Loucy (cell line): ENCODE measurements at regions not wholly inside any gene's neighbourhood (a gene's known extent, or its start where the extent isn't known, plus 50 kb on each side); places are given as distances from the start of the nearest gene placed in this dataset.

Experiments used
- H2AFZ ChIP-seq: fragments of 200-600 bp; sonication (generic); 2 replicates; pipeline ENCODE4 v1.6.0; 2016; ENCODE audit warnings: antibody characterized with exemption, mild to moderate bottlenecking, low read length, moderate library complexity
- H3F3A ChIP-seq: fragments of 200-600 bp; 2 replicates; pipeline ENCODE4 v1.6.0; 2016; ENCODE audit warnings: antibody characterized with exemption, low read depth, mild to moderate bottlenecking
- H3K27me3 ChIP-seq: fragments of 200-600 bp; sonication (generic); 2 replicates; pipeline ENCODE4 v1.6.1; 2014; ENCODE audit warnings: low read length, mild to moderate bottlenecking; ENCODE audit not compliant: insufficient read depth, poor library complexity, severe bottlenecking
- H3K36me3 ChIP-seq: fragments of 200-600 bp; sonication (generic); 2 replicates; pipeline ENCODE4 v1.6.1; 2016; ENCODE audit warnings: low read length; ENCODE audit not compliant: insufficient read depth
- H3K4me1 ChIP-seq: fragments of 200-600 bp; sonication (generic); 2 replicates; pipeline ENCODE4 v1.5.1; 2014; ENCODE audit warnings: low read length, mild to moderate bottlenecking; ENCODE audit not compliant: insufficient read depth, poor library complexity, severe bottlenecking
- H3K4me2 ChIP-seq: fragments of 200-600 bp; sonication (generic); 2 replicates; pipeline ENCODE4 v1.6.0; 2014; ENCODE audit warnings: antibody characterized with exemption, low read length, low read depth, mild to moderate bottlenecking; ENCODE audit not compliant: poor library complexity, severe bottlenecking
- H3K4me3 ChIP-seq: fragments of 200-600 bp; sonication (generic); 2 replicates; pipeline ENCODE4 v1.5.1; 2014; ENCODE audit warnings: low read length, mild to moderate bottlenecking, mixed read lengths; ENCODE audit not compliant: poor library complexity, severe bottlenecking
- H3K79me2 ChIP-seq: fragments of 200-600 bp; sonication (generic); 2 replicates; pipeline ENCODE4 v1.6.1; 2014; ENCODE audit warnings: low read length; ENCODE audit not compliant: insufficient read depth
- H3K9ac ChIP-seq: fragments of 200-600 bp; sonication (generic); 2 replicates; pipeline ENCODE4 v1.6.0; 2014; ENCODE audit warnings: mild to moderate bottlenecking, low read depth, low read length, moderate library complexity; ENCODE audit not compliant: poor library complexity, severe bottlenecking
- H3K9me2 ChIP-seq: fragments of 200-600 bp; sonication (generic); replicated peaks from 2 replicates; pipeline ENCODE4 v1.6.1; 2016; ENCODE audit warnings: low read depth, low read length, mixed read lengths
- H3K9me3 ChIP-seq: fragments of 200-600 bp; sonication (generic); 2 replicates; pipeline ENCODE4 v1.6.1; 2014; ENCODE audit warnings: mild to moderate bottlenecking, antibody characterized with exemption, low read length, low read depth; ENCODE audit not compliant: insufficient read depth
- H4K20me1 ChIP-seq: fragments of 200-600 bp; sonication (generic); 2 replicates; pipeline ENCODE4 v1.6.0; 2014; ENCODE audit warnings: antibody characterized with exemption, low read length, mild to moderate bottlenecking; ENCODE audit not compliant: insufficient read depth, poor library complexity, severe bottlenecking
- CTCF ChIP-seq: fragments of 200-600 bp; sonication (generic); conservative IDR thresholded peaks from 2 replicates; pipeline ENCODE4 v1.5.1; 2014; ENCODE audit warnings: mild to moderate bottlenecking, antibody characterized with exemption, low read length
- EZH2phosphoT487 ChIP-seq: fragments of 200-600 bp; IDR thresholded peaks from 2 replicates; pipeline ENCODE4 v1.6.1; 2018; ENCODE audit warnings: antibody characterized with exemption, mild to moderate bottlenecking, moderate library complexity, borderline replicate concordance

DNA sequence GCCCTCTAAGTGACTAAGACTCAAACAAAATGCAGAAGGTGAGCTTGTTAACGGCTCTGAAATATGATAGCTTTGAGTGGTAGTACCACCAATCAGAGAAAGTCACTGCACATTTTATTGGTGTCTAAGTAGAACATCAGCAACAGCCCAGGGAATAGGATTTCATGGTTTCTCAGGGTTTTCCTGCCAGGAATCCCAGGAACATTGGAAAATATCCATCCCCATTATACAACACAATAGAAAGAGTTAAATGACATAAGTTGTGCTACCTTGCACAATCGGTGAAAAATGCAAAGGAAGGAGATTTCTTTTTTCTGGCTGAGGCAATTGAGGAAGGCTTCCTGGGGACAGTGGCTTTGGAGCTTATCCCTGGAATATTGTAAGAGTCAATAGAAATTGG, 283.1 kb downstream of the HLX start:
- H3F3A ChIP-seq = no peaks in the 10 kb centered on the region
- H3K9me2 ChIP-seq = no peaks in the 10 kb centered on the region
- no peaks in the 10 kb centered on the region for H3K36me3 ChIP-seq
- TF ChIP-seq CTCF (no peak), EZH2phosphoT487 (no peak)
- H4K20me1 ChIP-seq = no peaks in the 10 kb centered on the region
- no peaks in the 10 kb centered on the region for H3K27me3 ChIP-seq
- no peaks in the 10 kb centered on the region for H3K79me2 ChIP-seq
- H3K9ac ChIP-seq = no peak overlapping the region
- H3K4me1 ChIP-seq = peaks cover 13% of the 10 kb centered on the region
- H3K4me2 ChIP-seq = no peak overlapping the region
- H3K4me3 ChIP-seq = no peak overlapping the region
- no peaks in the 10 kb centered on the region for H3K9me3 ChIP-seq
- no peak overlapping the region for H2AFZ ChIP-seq

- Histone ChIP-seq H4K20me1 (no peaks in the 10 kb centered on the region), H3K4me2 (no peak overlapping the region), H3K4me3 (no peak overlapping the region), H3K4me1 (peaks cover 18% of the 10 kb centered on the region), H3K9me2 (no peaks in the 10 kb centered on the region), H3K9me3 (no peaks in the 10 kb centered on the region), H3K27me3 (no peaks in the 10 kb centered on the region), H3F3A (no peaks in the 10 kb centered on the region), H3K9ac (no peak overlapping the region), H3K36me3 (no peaks in the 10 kb centered on the region), H3K79me2 (no peaks in the 10 kb centered on the region), H2AFZ (no peak overlapping the region)
- TF ChIP-seq EZH2phosphoT487 (no peak), CTCF (no peak)
Measured at GRCh38 chr1:221162939-221163338, 283.7 kb downstream of the HLX start.

GRCh38 chr1:221164029-221164428, 284.8 kb downstream of the HLX start:
- H3K4me3 ChIP-seq = no peak overlapping the region
- no peaks in the 10 kb centered on the region for H3F3A ChIP-seq
- H3K4me2 ChIP-seq = no peak overlapping the region
- peaks cover 18% of the 10 kb centered on the region for H3K4me1 ChIP-seq
- H3K9me3 ChIP-seq = no peaks in the 10 kb centered on the region
- no peaks in the 10 kb centered on the region for H3K27me3 ChIP-seq
- no peak for TF ChIP-seq CTCF
- no peak for TF ChIP-seq EZH2phosphoT487
- H3K36me3 ChIP-seq = no peaks in the 10 kb centered on the region
- no peaks in the 10 kb centered on the region for H3K9me2 ChIP-seq
- H3K9ac ChIP-seq = no peak overlapping the region
- no peaks in the 10 kb centered on the region for H4K20me1 ChIP-seq
- no peak overlapping the region for H2AFZ ChIP-seq
- H3K79me2 ChIP-seq = no peaks in the 10 kb centered on the region
